Endothelial cell of umbilical vein (primary cell): ENCODE measurements at regions not wholly inside any gene's neighbourhood (a gene's known extent, or its start where the extent isn't known, plus 50 kb on each side); places are given as distances from the start of the nearest gene placed in this dataset.

Source experiments
- BruUV-seq: library from RNA; stranded (reverse); fragments of 400-500 nt; replicated peaks from 2 replicates; lab custom pipeline; 2021; lab: Mats Ljungman, UMichigan
- CTCF ChIA-PET: fragments of 300-600, 350-600 bp; sonication (Branson Sonifier 250); formaldehyde crosslinking; loops from one replicate; lab custom pipeline; 2021; ENCODE audit warnings: antibody characterized with exemption, inconsistent platforms; lab: Charles Lee
- POLR2A ChIA-PET: fragments of 300-600, 350-600 bp; sonication (Branson Sonifier 250); formaldehyde crosslinking; loops from one replicate; lab custom pipeline; 2021; ENCODE audit warnings: antibody characterized with exemption, inconsistent platforms; lab: Charles Lee
- DNase-seq: peaks from one replicate; pipeline ENCODE4 v3.0.0-alpha.2; 2011; ENCODE audit warnings: low read depth, low spot score
- FAIRE-seq: peaks from 2 replicates; lab custom pipeline; 2011; peaks lifted over from hg19 to GRCh38; lab: Jason Lieb, UNC
- H2AFZ ChIP-seq: 2 replicates; pipeline ENCODE4 v1.6.0; 2012; ENCODE audit warnings: low read depth, low read length, control low read depth, inconsistent platforms
- H3K27ac ChIP-seq: 2 replicates; pipeline ENCODE4 v1.5.1; 2011; ENCODE audit warnings: low read depth, mild to moderate bottlenecking, control low read depth, low read length, moderate library complexity; ENCODE audit not compliant: insufficient read depth
- H3K27me3 ChIP-seq, 2 experiments: 2 replicates each; pipeline versions ENCODE4 v1.6.0 to v1.6.1; 2011; ENCODE audit warnings: low read length in 2 of 2, mixed read lengths in 1 of 2; ENCODE audit not compliant: control insufficient read depth in 2 of 2, insufficient read depth in 2 of 2
- H3K36me3 ChIP-seq, 2 experiments: 2 replicates in 1 of 2; 3 replicates in 1 of 2; pipeline ENCODE4 v1.5.1; 2011; ENCODE audit warnings: low read length in 2 of 2, mild to moderate bottlenecking in 1 of 2, moderate library complexity in 1 of 2; ENCODE audit not compliant: control insufficient read depth in 2 of 2, insufficient read depth in 2 of 2; ENCODE audit errors: extremely low read depth in 1 of 2
- H3K4me1 ChIP-seq: 3 replicates; pipeline ENCODE4 v1.5.1; 2011; ENCODE audit warnings: mild to moderate bottlenecking, low read length; ENCODE audit not compliant: control insufficient read depth, insufficient read depth; ENCODE audit errors: extremely low read depth
- H3K4me2 ChIP-seq: 2 replicates; pipeline ENCODE4 v1.6.1; 2011; ENCODE audit warnings: low read length, control low read depth, mixed read lengths; ENCODE audit not compliant: insufficient read depth
- H3K4me3 ChIP-seq, 3 experiments: fragments of 200-600 bp in 1 of 3; sonication (generic), shearing (Covaris generic) in 1 of 3; replicated peaks in 1 of 3; 2 replicates each; pipeline ENCODE4 v1.5.1; 2011 to 2016; ENCODE audit warnings: control low read depth in 3 of 3, low read length in 3 of 3, mild to moderate bottlenecking in 2 of 3, inconsistent platforms in 1 of 3, low read depth in 1 of 3, moderate library complexity in 1 of 3; ENCODE audit not compliant: insufficient read depth in 1 of 3
- H3K79me2 ChIP-seq: 2 replicates; pipeline ENCODE4 v1.6.0; 2012; ENCODE audit warnings: low read length, inconsistent platforms; ENCODE audit not compliant: control insufficient read depth, insufficient read depth
- H3K9ac ChIP-seq: replicated peaks from 2 replicates; pipeline ENCODE3; 2011; ENCODE audit warnings: low read length, control low read depth; ENCODE audit not compliant: insufficient read depth; ENCODE audit errors: extremely low read depth
- H3K9me1 ChIP-seq: replicated peaks from 3 replicates; pipeline ENCODE4 v1.6.0; 2011; ENCODE audit warnings: mild to moderate bottlenecking, low read length; ENCODE audit not compliant: control insufficient read depth, insufficient read depth; ENCODE audit errors: extremely low read depth
- H3K9me3 ChIP-seq: replicated peaks from 2 replicates; pipeline ENCODE4 v1.5.1; 2012; ENCODE audit warnings: low read length, inconsistent platforms; ENCODE audit not compliant: control insufficient read depth, insufficient read depth
- H4K20me1 ChIP-seq: replicated peaks from 2 replicates; pipeline ENCODE3; 2011; ENCODE audit warnings: mild to moderate bottlenecking, low read length; ENCODE audit not compliant: control insufficient read depth, insufficient read depth; ENCODE audit errors: extremely low read depth
- CTCF ChIP-seq, 2 donors: IDR thresholded peaks; 1 replicate in 1 of 2; 2 replicates in 1 of 2; pipeline ENCODE4 v1.5.1; 2011; ENCODE audit warnings: low read length in 2 of 2, mild to moderate bottlenecking in 2 of 2, moderate library complexity in 2 of 2, control low read depth in 1 of 2, inconsistent platforms in 1 of 2, low read depth in 1 of 2; ENCODE audit not compliant: insufficient read depth in 1 of 2; ENCODE audit errors: extremely low read depth in 1 of 2
- EZH2 ChIP-seq: IDR thresholded peaks from 2 replicates; pipeline ENCODE4 v1.6.1; 2012; ENCODE audit warnings: borderline replicate concordance, low read depth, mild to moderate bottlenecking, moderate library complexity, low read length, inconsistent platforms; ENCODE audit not compliant: severe bottlenecking
- FOS ChIP-seq: IDR thresholded peaks from 2 replicates; pipeline ENCODE4 v1.6.1; 2011; ENCODE audit warnings: mild to moderate bottlenecking, low read length, moderate library complexity, borderline replicate concordance; ENCODE audit not compliant: insufficient read depth
- GATA2 ChIP-seq: IDR thresholded peaks from 2 replicates; pipeline ENCODE4 v1.7.0; 2011; ENCODE audit warnings: low read depth, mild to moderate bottlenecking, moderate library complexity, mixed read lengths, low read length; ENCODE audit not compliant: insufficient read length, insufficient read depth
- JUN ChIP-seq: IDR thresholded peaks from 2 replicates; pipeline ENCODE4 v1.6.1; 2011; ENCODE audit warnings: borderline replicate concordance, low read depth; ENCODE audit not compliant: insufficient read length, insufficient read depth
- MAX ChIP-seq: IDR thresholded peaks from 2 replicates; pipeline ENCODE4 v1.6.1; 2011; ENCODE audit not compliant: insufficient read depth, insufficient read length
- MYC ChIP-seq: IDR thresholded peaks from one replicate; pipeline ENCODE4 v1.6.1; 2011; ENCODE audit warnings: mild to moderate bottlenecking, low read depth, low read length
- POLR2A ChIP-seq: IDR thresholded peaks from 2 replicates; pipeline ENCODE4 v1.6.1; 2012; ENCODE audit warnings: low read depth, mild to moderate bottlenecking, control low read depth, low read length
- POLR2AphosphoS5 ChIP-seq: IDR thresholded peaks from 2 replicates; pipeline ENCODE4 v1.6.1; 2012; ENCODE audit warnings: low read depth, mild to moderate bottlenecking, control low read depth, low read length, moderate library complexity; ENCODE audit not compliant: insufficient read depth
- dilution Hi-C: fragments of 300-500 bp; cut with MboI; formaldehyde crosslinking; loops from one replicate; pipeline ENCODE4 v1.15.0; 2019; ENCODE audit warnings: low sequenced_read_pairs; ENCODE audit not compliant: extremely low pct_ligation_motif_present
- intact Hi-C: fragments of 100-400 bp; cut with micrococcal nuclease; formaldehyde crosslinking; loops from one replicate; pipeline ENCODE4 v1.10.0; 2022

GRCh38 chr1:83053446-83053845 lies 945.5 kb downstream of the TTLL7 start:
- Histone ChIP-seq H3K4me1 (no peaks in the 10 kb centered on the region), H3K9me3 (no peaks in the 10 kb centered on the region), H3K36me3 (no peaks in the 10 kb centered on the region), H3K9me1 (no peaks in the 10 kb centered on the region), H3K27ac (no peak overlapping the region), H2AFZ (no peak overlapping the region), H4K20me1 (no peaks in the 10 kb centered on the region), H3K4me3 (no peak overlapping the region), H3K27me3 (no peaks in the 10 kb centered on the region), H3K4me2 (no peak overlapping the region), H3K79me2 (no peaks in the 10 kb centered on the region), H3K9ac (no peak overlapping the region)
- DNase-seq: no peak
- dilution Hi-C loops (no loop called here), intact Hi-C loops (no loop called here)
- FAIRE-seq: no peak
- TF ChIP-seq CTCF (IDR thresholded peaks at IDR 0.05; ENCODE audit: extremely low read depth in 1 of 2, insufficient read depth in 1 of 2, low read depth in 1 of 2, low read length in 2 of 2): no peak
- TF ChIP-seq MYC: no peak
- no TSS peak for BruUV-seq
- ChIA-PET CTCF (no interaction called here), POLR2A (no interaction called here)

GRCh38 chr1:83052865-83053264 lies 946.1 kb downstream of the TTLL7 start:
- H3K4me3 ChIP-seq: no peak overlapping the region
- H3K9me1 ChIP-seq: no peaks in the 10 kb centered on the region
- BruUV-seq: no TSS peak
- dilution Hi-C loops (no loop called here), intact Hi-C loops (no loop called here)
- H3K9ac ChIP-seq: no peak overlapping the region
- H3K27me3 ChIP-seq: no peaks in the 10 kb centered on the region
- H4K20me1 ChIP-seq: no peaks in the 10 kb centered on the region
- H3K79me2 ChIP-seq: no peaks in the 10 kb centered on the region
- ChIA-PET POLR2A (no interaction called here), CTCF (interaction anchor here (1.3 kb wide), 1 partner anchor 8 kb away, joined by 3 read pairs; no protein-coding TSS in a partner anchor)
- H2AFZ ChIP-seq: no peak overlapping the region
- H3K4me2 ChIP-seq: no peak overlapping the region
- no peaks in the 10 kb centered on the region for H3K4me1 ChIP-seq
- no peaks in the 10 kb centered on the region for H3K36me3 ChIP-seq
- H3K27ac ChIP-seq: no peak overlapping the region
- no peaks in the 10 kb centered on the region for H3K9me3 ChIP-seq
- TF ChIP-seq POLR2AphosphoS5: no peak
- no peak for TF ChIP-seq CTCF (IDR thresholded peaks at IDR 0.05; ENCODE audit: extremely low read depth in 1 of 2, insufficient read depth in 1 of 2, low read depth in 1 of 2, low read length in 2 of 2)
- TF ChIP-seq POLR2A: no peak
- no peak for TF ChIP-seq EZH2
- TF ChIP-seq FOS: no peak
- no peak for TF ChIP-seq GATA2
- TF ChIP-seq MYC: no peak
- TF ChIP-seq JUN: no peak
- TF ChIP-seq MAX: no peak
- DNase-seq (no peak), FAIRE-seq (no peak)
